Renal pelvis (tissue), 1 donor: ENCODE measurements at regions not wholly inside any gene's neighbourhood (a gene's known extent, or its start where the extent isn't known, plus 50 kb on each side); places are given as distances from the start of the nearest gene placed in this dataset.

Experiments
- DNase-seq: peaks from one replicate; pipeline ENCODE4 v3.0.0-alpha.2; 2013

DNA sequence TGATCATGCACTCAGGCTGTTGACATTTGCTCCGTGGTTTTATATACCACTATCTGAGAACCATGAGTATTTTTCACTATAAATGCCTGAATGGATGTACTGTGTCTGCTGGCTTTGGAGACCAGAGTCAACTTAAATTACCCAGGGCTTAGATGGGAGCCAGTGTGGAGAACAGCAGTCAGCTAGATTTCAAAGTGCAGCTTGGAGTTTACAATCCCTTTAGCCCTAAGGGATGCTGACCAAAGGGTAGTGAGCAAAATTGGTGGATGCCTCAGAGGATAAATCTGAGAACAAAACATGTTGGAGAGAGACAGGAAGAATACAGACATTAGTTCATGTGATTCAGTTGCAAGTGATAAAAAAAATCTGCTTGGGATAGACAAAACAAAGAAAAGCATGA lies 327.5 kb downstream of the C11orf87 start:
- DNase-seq: no peak

DNA sequence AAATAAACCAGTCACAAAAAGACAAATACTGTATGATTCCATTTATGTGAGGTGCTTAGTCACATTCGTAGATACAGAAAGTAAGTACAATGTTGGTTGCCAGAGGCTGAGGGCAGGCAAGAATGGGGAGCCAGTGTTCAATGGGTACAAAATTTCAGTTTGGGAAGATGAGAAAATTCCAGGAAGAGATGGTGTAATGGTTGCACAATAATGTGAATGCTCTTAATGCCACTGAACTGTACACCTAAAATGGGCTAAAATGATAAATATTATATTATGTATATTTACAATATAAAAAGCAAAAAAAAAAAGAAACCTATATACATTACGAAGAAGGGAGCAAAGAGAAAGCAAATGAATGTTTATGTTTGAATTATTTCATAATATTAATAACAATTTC lies 329.0 kb downstream of the C11orf87 start:
- no peak for DNase-seq

DNA sequence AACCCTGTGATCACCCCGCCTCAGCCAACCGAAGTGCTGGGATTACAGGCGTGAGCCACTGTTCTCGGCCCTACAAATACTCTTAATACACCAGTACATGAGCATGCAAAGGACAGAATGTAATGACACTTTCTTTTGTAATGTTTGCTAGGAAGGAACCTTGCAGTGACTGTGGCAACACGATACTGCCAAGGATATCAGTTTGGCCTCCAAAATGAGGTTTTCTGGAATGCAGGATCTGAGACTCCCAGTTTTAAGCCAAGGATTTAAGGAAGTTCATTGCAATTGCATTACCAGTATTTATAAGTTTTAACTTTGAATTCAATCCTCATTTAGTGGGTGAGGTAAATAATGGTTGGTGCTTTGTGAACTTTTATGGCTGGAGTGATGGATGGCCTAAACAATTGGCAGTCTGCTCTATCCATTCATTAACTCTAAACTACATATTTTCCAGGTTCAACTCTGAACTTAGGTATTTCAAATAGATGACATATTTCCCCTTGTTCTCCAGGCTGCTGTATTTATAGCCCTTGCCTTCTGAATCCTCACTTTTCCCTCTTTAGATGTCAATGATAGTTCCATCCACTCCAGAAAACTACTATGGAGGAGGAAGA lies 330.3 kb downstream of the C11orf87 start:
- no peak for DNase-seq

DNA sequence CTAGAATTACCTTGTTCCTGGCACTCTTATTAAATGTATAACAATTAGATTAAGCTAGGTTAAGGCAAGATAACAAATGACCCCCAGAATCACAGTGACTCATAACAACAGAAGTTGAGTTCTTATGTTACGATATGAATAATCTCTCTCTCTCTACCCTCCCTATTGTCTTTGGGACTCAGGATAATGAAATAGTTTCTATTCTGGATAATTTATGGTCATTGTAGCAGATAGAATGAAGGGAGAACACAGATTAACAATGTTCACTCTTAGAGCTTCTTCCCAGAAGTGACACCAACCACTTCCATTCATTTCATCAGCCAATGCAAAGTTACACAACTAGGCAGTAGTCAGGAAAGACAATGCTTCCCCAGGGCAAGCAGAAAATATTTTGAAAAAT lies 334.5 kb downstream of the C11orf87 start:
- DNase-seq: no peak

DNA sequence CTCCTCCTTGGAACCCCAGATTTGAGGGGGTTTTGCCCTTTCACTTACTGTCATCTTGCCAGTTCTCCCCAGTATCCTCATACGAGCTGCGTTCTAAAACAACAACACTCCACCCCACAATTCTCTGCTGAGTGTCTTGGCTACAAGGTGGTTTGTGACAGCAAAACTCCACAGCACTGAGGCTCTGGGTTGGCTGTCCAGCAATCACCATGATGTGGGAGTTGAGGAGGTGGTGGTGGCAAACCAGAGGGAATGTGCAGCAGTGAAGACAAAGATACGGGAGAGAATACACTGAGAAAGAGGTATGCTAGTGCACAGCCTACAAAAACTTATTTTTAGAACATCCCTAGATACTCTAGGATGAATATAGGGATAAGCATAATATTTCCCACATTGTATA lies 335.0 kb downstream of the C11orf87 start:
- no peak for DNase-seq

DNA sequence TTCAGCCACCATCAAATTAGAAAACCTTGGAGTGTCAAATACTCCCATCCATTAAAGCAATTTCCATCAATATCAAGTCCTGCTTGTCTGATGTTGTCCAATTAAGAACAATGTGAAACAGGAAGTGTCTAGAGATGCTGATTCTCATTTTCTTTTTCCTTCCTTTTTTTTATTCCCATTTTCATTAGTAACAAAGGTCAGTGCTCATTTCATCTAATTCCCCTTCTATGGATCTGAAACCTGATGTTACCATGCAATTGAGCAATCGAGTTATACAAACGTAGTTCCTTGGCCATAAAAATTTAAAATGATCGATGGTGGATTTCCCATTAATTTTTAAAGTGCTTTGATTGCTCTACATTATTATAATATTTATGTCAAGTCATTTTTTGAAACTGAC lies 330.6 kb upstream of the ZC3H12C start:
- no peak for DNase-seq

DNA sequence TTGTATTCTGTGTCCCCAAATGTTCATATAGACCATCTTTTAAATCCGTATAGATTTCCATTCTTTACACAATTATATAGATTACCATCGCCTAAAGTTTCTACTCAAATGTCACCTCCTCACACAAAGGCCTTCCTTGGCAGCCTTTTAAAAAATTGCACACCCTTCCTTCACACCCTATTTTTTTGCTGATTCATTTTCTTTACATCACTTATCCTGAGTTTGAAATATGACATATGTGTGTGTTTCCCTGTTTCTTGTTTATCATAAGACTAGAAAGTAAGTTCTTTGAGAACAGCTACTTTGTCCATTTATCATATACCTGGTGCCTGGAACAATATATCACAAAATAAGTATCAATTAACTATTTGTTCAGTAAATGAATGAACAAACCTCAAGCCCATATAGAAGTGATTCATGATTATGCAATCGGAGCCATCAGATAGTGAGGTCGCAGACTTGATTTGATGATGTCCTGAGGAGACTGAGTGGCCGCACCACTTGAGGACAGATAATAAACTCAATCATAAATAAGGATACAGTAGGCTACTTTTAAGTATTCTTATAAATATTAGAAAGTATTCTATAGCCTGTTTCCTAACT lies 327.4 kb upstream of the ZC3H12C start:
- no peak for DNase-seq

DNA sequence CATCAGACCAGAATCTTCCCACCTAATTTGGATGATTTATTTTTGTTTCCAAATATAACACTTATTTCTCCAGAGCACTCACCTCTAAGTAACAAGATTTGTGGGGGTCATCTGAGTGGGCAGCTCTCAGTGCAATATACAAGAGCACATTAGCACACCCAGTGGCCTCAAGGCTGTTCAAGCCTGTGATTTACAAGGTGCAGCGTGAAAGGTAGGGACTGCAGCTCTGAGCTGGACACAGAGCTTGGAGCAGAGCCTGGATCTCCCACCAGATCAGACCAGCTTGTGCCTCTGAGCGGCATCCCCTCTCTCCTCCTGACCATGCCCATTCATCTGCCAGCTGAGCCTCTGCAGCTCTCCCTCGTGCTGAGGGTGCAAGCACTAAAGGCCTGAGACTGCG lies 323.3 kb upstream of the ZC3H12C start:
- peak; percentile 24 for DNase-seq

DNA sequence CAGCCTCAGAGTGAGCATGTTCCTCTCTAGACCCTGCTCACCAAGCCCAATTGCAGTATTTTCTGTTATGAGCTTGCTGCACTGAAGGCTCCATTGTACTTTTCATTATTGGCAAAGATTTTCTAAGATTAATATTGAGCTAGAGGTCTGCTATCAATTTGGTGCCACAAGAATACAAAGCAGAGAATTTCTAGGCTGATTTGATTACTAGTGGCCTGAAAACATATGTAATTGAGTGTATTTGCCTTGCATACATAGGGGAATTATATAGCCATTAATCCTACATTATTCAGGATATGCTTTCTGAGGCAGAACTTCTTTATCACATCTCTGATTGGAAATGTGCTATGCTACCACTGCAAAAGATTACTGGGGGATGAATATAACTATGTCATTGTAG lies 322.9 kb upstream of the ZC3H12C start:
- no peak for DNase-seq

DNA sequence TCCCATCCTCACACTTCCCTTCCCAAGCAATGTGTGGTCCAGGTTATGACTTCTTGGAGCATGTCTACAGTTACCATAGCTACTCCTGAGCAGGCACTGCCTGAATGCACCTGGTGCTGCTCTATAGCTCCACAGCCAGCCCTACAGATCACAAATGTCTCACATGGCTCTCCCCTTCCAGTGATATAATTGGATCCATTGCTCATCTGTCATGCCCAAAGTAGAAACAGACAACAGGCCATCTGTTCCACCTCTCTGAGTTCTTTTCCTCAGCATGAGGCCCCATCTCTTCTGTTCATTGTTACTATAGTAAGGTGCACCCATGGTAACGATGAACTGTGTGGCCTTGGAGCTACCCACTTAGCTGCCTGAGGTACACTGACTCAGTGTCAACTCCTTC lies 320.3 kb upstream of the ZC3H12C start:
- peak; percentile 17 for DNase-seq

DNA sequence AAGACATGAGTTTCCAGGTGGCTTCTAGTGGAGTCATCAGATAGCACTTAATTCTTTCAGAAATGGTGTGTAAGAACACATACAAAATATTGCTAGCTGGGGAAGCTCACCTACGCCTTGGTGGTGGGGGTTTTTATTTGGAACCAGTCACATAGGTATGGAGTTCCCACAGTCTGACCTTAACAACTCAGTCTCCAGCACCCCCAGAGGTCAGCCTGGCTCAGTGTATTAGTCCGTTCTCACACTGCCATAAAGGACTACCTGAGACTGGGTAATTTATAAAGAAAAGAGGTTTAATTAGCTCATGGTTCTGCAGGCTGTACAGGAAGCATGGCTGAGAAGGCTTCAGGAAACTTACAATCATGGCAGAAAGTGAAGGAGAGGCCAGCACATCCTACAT lies 317.5 kb upstream of the ZC3H12C start:
- DNase-seq: no peak

DNA sequence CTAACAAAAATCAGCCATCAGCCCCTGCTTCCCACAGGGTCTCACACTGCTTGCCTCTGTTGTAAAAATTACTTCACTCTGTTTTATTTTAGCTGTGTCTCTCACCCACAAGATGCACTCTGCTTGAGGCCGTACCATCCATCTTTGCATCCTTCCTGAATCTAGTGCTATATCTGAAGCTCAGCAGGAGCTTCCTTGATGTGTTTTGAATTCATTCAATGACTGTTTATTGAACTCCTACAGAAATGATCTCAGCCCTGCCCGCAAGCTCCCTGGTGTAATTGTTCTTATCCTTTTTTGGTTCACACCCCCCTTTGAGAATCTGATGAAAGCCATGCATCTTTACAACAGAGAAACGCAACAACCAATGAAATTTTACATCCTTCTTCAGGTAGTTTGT lies 310.2 kb upstream of the ZC3H12C start:
- DNase-seq: no peak

DNA sequence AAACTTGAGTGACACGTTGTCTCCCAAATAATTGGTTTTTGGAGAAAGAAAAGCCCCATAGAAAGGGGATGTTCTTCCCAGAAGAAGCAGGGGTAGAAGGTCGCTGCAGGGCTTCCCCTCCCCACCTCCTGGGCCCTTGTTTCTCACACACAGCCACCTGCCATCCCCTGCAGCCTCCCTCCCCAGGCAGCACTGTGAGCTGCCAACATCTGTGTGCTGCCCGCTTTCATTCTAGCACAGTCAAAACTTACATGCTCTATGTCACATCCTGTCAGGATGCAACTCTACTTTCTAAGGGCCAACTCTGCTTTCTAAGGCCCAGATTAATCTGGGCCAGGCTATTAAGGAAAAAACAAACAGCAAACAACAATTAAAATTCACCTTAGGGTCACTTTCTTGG lies 309.4 kb upstream of the ZC3H12C start:
- DNase-seq: no peak

DNA sequence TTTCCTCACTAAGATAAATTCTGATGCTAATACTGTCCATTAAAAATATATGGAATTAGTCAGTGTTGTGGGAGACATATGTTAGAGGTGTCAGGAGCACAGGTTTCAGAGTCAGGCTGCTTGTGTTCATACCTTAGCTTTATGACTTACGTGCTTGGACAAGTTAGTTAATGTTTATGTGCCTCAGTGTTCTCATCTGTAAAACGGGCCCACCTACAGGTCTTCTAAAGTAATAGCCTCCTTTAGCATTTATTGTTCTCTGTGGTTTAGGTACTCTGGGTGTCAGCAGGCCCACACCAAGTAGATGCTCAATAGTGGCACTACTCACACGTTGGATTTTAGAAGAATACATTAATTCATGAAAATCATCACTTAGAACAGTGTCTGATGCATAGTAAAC lies 308.7 kb upstream of the ZC3H12C start:
- no peak for DNase-seq

DNA sequence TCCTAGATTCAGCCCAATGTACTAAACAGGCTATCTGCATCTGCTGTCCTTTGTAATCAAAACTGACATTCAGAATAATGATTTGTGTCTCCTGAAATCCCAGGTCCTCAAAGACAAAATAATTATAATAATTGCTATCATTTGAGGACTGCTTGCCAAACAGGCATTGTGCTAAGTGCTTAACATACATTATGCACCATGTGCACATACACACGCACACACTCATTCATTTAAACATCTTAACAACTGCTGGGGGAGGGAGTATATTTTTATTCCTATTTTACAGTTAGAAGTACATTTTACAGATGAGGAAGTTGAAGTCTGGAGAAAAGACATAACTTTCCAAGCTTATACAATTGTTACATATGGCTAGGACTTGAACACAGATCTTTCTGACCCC lies 308.0 kb upstream of the ZC3H12C start:
- DNase-seq: no peak

DNA sequence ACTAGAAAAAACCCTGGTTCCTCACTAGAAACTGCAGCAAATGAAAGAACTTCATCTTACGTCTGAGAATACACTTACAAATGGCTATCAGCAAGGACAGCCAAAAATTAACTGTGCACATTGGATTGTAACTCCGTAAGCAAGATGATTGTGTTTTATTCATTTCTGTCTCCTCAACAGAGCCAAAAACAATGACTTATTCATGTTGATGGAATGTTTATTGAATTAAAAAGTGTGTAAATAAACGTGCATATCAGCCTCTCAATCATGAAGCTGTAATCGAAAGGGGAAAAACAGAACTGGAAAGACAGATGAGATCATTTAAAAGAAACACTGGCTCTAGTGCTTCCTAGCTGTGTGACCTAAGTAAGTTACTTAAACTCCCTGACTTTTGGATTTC lies 307.5 kb upstream of the ZC3H12C start:
- DNase-seq: no peak

DNA sequence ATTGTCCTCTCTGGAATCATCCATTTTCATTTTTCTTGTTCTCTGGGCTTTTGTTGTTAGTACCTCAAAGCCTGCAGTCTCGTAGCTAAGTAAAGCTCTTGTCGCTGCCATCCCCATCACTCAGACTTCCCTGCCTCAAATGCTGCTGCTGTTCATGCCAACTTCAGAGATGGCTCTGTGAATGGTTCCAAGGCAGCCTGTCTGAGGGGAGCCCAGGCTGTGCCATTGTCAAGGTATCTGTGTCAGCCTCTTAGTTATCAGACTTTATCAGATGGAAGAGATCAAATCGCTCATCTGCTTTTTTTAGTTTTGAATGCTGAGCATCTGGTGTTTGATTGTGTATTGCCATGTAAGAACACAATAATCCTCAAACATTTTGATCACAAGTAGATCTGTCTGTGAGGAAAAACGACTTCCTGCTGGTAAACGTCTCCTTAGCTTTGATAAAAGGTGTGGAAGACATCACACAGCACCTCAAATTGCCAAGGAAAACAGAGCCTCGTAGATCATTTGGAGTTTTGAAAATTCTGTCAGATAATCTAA lies 304.2 kb upstream of the ZC3H12C start:
- DNase-seq: no peak

DNA sequence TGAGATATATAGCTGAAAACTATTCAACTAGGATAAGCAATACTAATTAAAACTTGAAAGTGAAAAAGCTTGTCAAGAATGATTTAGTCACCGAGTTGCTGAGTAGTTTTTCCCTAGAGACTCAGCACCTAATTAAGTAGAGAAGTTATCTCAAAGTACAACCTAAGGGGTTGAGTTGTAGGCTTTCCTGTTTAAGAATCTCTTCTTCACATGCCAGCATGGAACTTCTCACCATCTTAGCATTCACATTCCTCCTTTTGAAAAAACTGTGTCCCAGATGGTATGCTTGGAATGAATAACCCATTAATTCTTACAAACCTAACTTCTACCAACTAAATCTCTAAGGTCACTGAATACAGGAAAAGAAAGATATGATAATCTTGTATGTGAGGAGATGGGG lies 303.3 kb upstream of the ZC3H12C start:
- no peak for DNase-seq

DNA sequence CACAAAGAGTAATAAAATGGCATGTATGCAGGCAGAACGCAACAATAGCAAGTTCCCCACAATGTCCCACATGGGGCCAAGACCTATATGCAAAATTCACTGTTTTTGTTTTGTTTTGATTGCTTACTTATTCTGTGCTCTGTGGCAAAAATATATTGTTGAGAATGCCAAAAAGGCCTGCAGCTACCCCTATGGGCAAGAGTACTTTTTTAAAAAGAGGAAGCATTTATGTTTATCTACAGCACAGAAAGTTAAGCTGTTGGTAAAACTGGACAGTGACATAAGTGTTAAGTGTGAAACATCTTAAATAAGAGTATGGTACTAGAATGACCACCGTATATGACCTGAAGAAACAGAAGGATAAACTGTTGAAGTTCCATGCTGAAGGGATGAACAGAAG lies 301.9 kb upstream of the ZC3H12C start:
- DNase-seq: no peak

DNA sequence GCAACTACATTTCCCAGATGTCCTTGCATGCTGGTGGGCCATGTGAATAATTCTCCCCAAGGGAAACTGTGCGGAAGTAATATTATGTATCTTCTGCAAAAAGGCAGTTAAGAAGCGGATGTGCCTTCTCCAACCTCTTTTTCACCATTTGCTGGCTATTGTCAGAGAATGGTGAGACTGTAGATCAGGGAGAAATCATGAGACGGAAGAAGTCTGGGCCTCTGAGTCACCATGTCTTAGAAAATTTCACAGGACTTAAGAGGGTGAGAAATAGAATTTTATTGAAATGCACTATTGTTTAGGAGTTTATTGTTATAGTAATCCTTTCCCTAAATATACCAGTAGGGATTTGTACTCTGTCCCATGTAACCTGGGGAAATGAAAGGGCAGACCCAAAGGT lies 298.7 kb upstream of the ZC3H12C start:
- no peak for DNase-seq

DNA sequence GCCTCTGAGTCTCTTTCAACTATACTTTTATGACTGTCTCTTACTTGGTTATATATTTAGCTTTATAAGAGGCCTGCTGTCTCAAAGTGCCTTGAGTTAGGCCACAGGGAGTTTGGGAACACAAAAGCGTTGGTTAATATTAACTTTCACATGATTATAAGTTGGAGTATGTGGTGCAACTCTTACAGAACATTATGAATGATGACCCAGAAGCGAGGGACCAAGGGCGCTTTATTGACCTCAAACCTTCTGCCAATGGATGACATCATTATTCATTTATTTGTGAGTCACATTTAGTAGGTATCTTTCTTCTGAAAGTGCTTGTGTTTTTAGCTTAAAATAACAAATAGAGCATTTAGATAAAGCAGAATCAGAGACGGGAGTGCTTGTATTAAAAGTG lies 298.0 kb upstream of the ZC3H12C start:
- DNase-seq: no peak

DNA sequence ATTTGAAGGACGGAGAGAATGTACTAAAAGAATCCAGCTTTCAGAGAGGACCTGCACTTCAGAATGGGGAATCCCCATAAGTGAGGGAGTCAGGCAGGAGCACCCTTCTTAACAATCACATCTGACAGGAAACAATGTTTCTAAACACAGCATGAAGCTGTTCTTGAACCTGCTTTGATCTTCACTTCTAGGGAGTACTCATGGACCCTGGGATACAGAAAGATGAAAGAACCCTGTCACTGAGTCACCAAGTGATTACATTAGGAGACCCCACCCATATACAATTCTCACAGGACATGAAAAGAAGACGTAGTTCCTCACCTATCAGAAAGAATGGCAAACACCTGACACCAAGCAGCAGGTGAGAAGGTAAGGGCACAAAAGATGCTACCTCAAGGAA lies 296.9 kb upstream of the ZC3H12C start:
- DNase-seq: no peak

DNA sequence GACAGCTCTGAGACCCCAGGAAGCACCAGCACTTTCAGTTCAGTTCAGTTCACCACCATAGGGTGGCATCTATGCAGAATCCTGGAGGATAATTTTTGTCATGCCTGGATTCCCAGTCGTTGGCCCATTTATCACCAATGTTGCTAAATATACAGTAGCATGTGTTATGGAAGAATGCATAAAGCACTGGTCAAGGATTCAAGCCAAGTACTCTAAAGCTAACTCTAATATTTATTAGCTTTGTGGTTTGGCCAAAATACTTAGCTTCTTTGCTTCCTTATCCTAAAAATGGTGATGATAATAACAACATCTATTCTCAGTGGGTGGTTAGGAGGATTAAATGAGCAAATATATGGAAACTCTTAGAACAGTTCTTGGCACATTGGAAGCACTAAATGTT lies 294.7 kb upstream of the ZC3H12C start:
- no peak for DNase-seq

DNA sequence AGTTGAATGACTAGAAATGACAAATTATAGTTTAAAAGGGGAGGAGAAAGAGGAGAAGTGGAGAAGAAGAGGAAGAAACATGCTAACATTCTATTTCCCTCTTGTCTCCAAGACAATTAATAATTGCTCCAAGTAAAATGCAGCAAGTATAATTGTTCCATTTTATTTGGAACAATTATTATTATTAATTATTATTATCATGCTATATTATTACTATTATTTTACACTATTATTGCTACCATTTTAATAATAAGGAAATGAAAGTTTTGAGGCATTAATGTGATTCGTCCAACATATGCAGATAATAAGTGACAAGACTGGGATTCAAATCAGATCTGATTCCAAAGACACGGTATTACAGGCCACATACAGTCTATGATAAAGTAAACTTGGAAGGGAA lies 293.6 kb upstream of the ZC3H12C start:
- DNase-seq: no peak
